Stimulated activated naive CD8-positive, alpha-beta T cell treated with anti-CD3 and anti-CD28 coated beads, Interleukin-15, Interleukin-2, amounts not matched to agents 100 U/mL and 50 U/mL, for 24 hours (primary cell): ENCODE measurements at regions not wholly inside any gene's neighbourhood (a gene's known extent, or its start where the extent isn't known, plus 50 kb on each side); places are given as distances from the start of the nearest gene placed in this dataset.
"Not testable (repeated sequence)": the region's sequence is repeated elsewhere in the genome, so short reads cannot be mapped to it uniquely, and the experiment has no call there.

ENCODE experiments used
- ATAC-seq: fragments of 150-1000 bp; cut with Tn5 transposase; one replicate; pipeline ENCODE4 v1.10.0; 2021
- DNase-seq: peaks from one replicate; pipeline ENCODE4 v3.0.0; 2021

DNA sequence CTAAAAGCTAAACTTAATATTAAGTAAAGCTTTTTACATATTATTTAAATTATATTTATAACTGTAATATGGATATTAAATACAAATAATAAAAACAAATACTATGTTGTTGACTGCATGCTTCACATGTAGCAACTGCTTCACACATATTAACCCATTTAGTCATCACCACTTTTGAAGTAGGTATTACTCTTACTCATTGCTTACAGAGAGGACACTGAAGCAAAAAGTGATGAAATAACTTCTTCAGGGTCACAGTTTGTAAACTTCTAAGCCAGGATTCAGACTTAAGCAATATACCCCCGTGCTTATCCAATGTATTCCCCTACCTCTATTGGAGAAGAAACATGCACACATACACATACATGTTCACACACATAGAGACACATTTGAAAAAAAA lies 166.6 kb downstream of the DKK2 start:
- no peak for ATAC-seq
- no peak for DNase-seq

DNA sequence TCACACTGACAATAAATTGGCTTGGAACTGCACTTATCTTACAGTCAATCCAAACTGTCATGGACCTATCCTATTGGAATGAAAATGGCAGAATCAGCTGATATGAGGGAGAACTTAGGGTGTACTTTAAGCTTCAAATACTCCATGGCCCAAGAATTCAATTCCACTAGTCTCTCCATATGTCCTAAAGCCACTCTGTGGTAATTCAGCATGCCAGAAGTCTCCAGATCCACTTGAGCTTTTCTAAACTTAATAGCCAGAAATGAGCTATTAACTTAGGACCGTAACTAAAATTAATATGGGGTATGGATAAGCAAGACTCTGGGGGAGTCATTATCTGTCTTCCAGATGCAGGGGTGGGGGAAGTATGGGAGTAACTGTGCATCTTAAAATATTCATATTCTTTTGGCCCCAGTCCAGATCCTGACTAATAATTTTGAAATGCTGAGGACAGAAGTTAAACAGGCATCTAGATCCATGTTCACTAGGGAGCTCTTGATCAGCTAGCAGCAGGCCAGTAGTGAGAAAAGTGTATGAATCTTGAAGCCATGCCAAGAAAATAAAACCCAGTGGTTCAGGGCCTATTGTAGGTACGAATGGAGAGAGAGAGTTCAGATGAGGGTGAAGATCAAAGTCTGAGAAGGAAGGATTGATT lies 167.6 kb downstream of the DKK2 start:
- DNase-seq = no peak
- no peak for ATAC-seq

- ATAC-seq (no peak), DNase-seq (no peak)
These were observed 171.9 kb downstream of the DKK2 start for GRCh38 chr4:106864231-106864630.

DNA sequence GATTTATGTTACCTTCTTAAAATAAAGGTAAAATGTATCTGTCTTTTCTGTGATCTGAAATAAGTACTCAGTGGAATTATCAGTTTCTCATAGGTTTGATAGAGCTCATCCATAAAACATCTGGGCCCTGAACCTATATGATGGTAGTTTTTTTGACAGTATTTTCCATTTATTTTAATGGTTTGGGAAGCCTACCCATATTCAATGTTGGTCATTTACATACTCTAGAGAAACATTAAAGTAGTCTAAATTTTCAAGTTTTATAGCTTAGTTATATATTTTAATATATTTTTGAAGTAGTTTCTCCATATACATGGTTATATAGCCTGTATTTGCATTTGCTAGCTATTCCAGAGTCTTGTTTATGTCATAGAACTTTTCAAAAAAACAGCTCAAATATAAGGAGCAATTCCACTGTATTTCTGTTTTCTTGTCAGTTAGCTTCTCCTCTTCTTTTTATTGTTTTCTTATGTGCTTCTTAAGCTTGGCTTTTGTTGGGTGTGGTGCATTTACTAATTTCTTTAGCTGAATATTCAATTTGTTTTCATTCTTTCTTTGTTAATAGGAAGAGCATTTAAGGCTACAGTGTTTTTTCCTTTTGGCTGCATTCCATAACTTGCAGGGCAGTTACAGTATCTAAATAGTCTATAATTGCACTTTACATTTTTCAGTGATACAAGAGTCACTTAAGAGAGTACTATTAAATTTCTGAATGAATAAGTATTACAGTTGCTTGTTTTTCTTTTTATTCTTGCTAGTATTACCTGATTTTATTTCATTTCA lies 181.4 kb downstream of the DKK2 start:
- ATAC-seq = no peak
- DNase-seq = no peak

DNA sequence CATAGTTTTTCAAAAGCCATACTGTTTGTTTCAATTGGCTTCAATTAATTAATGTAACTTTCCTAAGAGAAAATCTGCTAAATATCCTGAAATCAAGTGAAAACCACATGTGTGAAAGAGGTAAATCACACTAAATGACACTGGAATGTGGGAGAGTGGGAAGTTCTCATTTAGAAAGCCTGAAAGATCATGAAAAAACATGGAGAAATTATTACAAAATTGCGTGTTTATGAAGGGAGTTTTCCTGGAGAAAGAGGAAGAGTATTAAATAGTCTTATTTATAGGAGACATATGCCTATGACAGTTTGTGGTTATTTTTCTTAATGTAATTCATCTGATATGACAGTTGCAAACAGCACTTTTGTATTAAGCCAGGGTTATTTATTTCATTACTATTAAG lies 183.7 kb downstream of the DKK2 start:
- ATAC-seq = no peak
- DNase-seq = no peak

- ATAC-seq = no peak
- no peak for DNase-seq
These were observed 184.4 kb downstream of the DKK2 start for GRCh38 chr4:106851726-106852125.

DNA sequence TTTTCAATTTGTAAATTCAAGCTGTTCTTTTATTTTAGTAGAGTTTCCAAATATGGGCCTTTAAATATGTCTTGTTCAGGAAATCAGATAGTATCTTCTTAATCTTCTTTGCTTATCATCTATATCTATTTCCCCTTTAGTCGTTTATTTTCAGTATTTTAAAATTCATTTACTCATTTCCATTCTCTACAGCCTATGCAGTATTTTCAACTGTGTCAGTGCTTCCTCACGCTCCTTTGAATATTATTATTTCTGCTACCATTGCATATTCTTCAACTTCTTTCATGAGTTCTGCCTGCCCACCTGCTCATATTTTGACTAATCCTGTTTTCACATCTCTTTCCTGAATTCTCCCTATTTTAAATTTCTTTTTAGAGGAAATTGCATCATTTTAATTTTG lies 185.4 kb downstream of the DKK2 start:
- no peak for ATAC-seq
- DNase-seq = no peak

- DNase-seq (no peak), ATAC-seq (no peak)
These were observed 200.2 kb downstream of the DKK2 start for GRCh38 chr4:106835919-106836318.

GRCh38 chr4:106830879-106831278 lies 205.2 kb downstream of the DKK2 start:
- ATAC-seq = no peak
- no peak for DNase-seq

DNA sequence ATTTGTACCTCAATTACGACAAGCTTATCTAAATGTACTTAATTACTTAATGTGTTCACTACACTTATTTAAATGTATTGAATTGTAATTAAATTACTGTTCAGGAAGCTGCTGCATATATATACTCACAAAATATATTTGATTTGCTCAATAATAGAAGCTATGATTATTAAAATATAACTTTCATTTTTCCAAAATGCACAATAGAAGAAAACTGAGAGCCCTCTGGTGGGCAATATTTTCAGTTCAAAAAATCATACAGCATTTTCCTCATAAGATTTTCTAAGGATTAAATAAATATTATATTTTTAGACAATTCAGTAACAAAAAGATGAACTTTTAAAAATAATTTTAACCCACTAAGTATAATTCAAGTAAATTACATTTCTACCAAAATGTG lies 217.3 kb downstream of the DKK2 start:
- ATAC-seq (no peak), DNase-seq (no peak)

DNA sequence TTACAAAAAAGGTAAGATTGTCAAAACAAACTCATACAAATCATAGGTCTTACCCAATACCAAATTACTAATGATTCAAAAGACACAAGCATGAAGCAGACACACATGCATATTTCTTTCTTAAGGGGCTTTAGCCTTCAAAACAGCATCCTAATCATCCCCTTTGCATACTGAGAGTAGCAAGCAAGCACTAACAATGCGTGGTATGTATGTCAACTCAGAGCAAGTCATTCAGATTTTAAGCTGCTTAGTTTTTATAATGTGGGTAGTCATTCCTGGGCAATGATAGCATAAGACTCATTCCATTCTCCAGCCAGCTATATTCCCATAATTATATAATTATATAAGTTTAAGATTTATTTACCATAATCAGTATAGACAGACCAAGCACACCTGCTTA lies 219.6 kb downstream of the DKK2 start:
- DNase-seq (no peak), ATAC-seq (no peak)

DNA sequence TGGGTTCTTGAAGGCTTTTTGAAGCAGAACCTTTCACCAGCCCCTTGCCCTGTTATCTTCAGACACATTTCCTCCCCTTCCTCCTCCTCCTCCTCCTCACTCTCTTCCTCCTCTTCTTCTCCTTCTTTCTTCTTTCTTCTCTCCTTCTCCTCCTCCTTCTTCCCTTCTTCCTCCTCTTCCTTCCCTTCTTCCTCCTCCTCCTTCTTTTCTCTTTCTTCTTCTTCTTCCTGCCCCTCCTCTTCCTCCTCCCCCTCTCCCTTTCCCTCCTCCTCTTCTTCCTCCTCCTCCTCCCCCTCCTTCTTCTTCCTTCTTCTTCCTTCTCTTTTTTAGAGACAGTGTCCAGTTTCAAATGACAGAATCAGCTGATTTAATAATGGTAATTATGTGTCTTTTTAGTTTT lies 226.0 kb downstream of the DKK2 start:
- ATAC-seq (no peak), DNase-seq (no peak)

DNA sequence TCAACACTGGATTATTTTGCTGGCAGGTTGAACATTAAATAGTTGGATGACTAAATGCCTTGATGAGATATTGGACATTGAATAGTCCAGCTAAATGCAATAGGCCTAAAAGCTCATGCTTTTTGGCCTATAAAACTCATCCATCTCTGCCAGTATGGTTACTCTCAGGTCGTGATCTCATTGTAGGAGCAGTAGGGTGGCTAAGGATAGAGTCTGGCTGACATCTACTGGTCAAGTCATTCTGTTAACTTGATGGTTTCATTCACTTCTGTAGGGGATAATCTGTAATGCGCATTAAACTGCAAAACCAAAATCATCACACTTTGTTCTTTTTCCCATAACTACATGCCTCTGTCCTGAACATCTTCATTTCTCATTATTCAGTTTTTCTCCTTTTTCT lies 227.0 kb downstream of the DKK2 start:
- no peak for DNase-seq
- no peak for ATAC-seq

- ATAC-seq (no peak), DNase-seq (no peak)
These were observed 229.8 kb downstream of the DKK2 start for GRCh38 chr4:106806158-106806797.

DNA sequence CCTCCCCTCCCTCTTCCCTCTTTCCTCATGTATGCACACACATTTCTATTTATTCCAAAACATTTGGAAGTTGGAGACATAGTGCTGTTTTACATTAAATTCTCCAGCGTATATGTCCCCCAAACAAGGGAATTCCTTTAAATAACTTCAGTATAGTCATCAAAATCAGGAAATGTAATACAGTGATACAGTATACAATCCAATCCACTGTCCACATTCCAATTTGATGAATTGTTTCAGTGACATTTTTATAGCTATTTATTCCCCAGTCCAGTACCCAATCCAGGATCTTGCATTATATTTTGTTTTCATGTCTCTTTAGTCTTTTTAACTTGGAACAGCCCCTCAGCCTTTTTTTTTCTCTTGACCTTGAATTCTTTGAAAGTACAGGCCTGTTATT lies 233.0 kb downstream of the DKK2 start:
- DNase-seq (no peak), ATAC-seq (no peak)

DNA sequence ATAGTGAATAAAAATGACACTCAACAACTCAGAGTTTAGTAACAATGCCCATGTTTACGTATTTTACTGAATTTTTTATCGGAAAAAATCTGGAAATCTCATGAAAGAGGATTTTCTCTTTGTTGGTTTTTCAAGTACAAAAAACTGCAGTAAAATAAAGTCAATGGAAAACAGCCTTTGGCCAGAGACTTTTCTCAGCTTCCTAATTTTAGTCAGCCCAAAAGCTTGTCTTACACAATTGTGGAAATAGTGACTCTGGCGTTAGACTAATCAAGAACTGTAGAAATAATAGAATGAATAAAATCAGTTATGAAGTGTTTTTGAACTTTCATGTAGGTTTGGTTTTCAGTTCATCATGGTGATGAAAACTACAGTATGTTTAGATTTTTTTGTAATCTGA lies 234.7 kb downstream of the DKK2 start:
- no peak for ATAC-seq

DNA sequence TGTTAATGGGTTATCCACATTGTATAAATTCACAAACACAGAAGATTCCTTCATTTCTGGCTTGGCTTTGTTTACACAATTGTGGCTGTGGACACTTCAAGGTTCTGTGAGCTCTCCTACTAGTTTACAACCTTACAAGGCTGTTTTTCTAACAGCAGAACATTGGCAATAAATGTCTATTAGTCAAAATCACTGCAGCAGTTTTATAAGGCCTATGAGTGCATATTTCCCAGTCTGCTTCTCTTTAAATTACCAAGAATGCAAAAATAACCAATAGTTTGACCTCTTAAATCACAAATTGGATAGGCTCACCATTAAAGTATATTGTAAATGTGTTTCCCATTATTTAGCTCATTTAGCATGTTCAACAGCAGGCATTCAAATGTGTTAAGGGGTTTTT lies 239.2 kb downstream of the DKK2 start:
- ATAC-seq (no peak), DNase-seq (no peak)

More for the DNA sequence above, 234.7 kb downstream of the DKK2 start:
- no peak for DNase-seq

DNA sequence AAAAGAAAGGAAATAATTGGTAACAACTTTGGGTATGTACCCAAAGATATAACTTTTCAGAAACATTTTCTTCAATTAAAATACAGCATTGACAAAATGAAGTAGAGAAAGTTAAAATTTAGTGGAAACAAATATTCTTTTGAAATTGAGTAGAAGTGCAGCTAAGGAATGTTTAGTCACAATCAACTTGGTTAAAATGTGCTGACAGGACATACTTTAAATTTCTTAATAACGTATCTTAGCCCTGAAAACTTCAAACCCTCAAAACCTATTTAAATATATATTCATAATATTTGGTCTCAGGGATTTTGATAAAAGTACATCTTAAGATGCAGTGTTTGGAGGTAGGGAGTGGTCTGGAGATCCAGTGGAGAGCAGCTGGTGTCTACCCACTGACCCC lies 240.8 kb downstream of the DKK2 start:
- ATAC-seq = no peak
- no peak for DNase-seq

- DNase-seq (no peak), ATAC-seq (no peak)
These were observed 242.2 kb downstream of the DKK2 start for GRCh38 chr4:106793933-106794332.

DNA sequence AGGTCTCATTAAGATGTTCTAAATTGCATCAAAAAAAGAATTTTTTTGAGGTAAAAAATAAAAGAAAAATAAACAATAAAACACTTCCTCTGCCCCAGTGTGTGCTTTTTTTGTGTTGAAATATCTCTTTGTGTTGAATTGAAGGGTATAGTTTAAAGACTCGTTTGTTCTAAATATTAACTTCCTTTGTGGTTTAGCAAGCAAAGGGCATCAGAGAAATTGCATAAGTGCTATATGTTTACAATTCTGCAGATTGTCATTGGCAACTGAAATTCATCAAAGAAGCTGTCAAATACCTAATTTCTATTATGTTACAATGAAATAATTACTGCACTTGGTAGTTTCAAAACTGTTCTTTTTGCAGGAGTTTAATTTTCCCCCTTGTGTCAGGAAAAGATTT lies 260.5 kb downstream of the DKK2 start:
- no peak for DNase-seq
- ATAC-seq = no peak

DNA sequence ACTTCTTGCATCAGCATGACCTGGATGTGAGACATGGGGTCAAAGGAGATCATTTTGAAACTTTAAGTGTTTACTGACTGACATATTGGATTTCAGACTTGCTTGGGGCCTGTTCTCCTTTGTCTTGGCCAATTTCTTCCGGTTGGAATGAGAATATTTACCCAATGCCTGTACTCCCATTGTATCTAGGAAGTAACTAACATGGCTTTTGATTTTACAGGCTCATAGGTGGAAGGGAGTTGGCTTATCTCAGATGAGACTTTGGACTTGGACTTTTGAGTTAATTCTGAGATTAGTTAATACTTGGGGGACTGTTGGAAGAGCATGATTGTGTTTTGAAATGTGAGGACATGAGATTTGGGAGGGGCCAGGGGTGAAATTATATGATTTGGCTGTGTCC lies 262.1 kb downstream of the DKK2 start:
- DNase-seq, ATAC-seq: not testable (repeated sequence)

- DNase-seq = no peak
- no peak for ATAC-seq
These were observed 262.8 kb downstream of the DKK2 start for GRCh38 chr4:106773076-106773905.

GRCh38 chr4:106767991-106768390 lies 268.1 kb downstream of the DKK2 start:
- DNase-seq (no peak), ATAC-seq (no peak)
